Cardiac muscle cell (in vitro differentiated cells and primary cell): ENCODE measurements at regions not wholly inside any gene's neighbourhood (a gene's known extent, or its start where the extent isn't known, plus 50 kb on each side); places are given as distances from the start of the nearest gene placed in this dataset.
A peak's percentile ranks its signal among the peaks of the same experiment; 100 is the strongest.

Source experiments
- DNase-seq, 2 donors: peaks; one replicate each; pipeline versions ENCODE4 v3.0.0 to v3.0.0-alpha.2; 2010 to 2017; ENCODE audit warnings: low read depth in 1 of 2, low spot score in 1 of 2
- H3K27ac ChIP-seq: fragments of 200-600 bp; sonication (generic); 2 replicates; pipeline ENCODE4 v1.5.1; 2016
- H3K27me3 ChIP-seq: fragments of 200-600 bp; sonication (generic); 2 replicates; pipeline ENCODE4 v1.6.0; 2016; ENCODE audit warnings: control low read depth
- H3K36me3 ChIP-seq: fragments of 200-600 bp; sonication (generic); 2 replicates; pipeline ENCODE4 v1.5.1; 2016; ENCODE audit warnings: control low read depth
- H3K4me1 ChIP-seq: fragments of 200-600 bp; sonication (generic); 2 replicates; pipeline ENCODE4 v1.8.1; 2017; ENCODE audit warnings: low read depth, mild to moderate bottlenecking, mixed run types
- H3K4me3 ChIP-seq: fragments of 200-600 bp; sonication (generic); 2 replicates; pipeline ENCODE4 v1.5.1; 2016; ENCODE audit warnings: mild to moderate bottlenecking
- H3K9me3 ChIP-seq: fragments of 200-600 bp; sonication (generic); 2 replicates; pipeline ENCODE4 v1.5.1; 2017; ENCODE audit warnings: low read depth, mild to moderate bottlenecking, control low read depth
- TF ChIP-seq, protein P1 (sequence below): IDR thresholded peaks from 2 replicates; pipeline ENCODE4 v1.5.1; 2012; ENCODE audit warnings: low read depth, mild to moderate bottlenecking, low read length

DNA sequence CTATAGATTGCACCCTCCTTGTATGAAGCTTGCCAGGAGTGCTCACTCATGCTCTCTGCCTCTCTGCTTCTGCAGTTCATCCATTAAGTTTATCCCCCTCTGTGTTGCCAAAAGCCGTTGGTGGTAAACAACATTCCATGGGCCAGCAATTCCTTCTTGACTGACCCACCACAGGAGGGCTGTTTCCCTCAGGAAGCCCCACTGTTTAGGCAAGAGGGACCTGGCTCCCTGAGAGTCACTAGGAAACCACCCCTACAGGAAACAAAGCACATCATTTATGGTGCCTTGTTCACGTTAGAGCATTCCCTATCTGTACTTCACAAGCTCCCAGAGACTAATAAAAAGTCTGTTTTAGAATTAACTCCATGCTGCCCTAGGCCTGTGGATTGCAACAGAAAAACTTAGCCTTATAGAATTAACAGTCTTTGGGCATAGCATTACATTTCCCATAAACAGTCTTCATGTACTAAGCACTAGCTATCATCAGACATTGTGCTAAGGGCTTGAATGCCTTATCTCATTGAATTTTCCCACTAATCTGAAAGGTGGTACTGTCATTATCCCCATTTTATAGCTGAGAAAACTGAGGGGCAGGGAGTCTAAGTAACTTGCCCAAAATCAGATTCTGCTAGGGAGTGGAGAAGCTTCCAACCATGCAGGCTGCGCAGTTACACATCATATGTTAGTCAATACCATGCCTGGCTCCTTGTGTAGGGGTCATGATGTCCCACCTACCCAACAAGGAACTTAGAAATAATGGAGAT lies 149.9 kb downstream of the SHQ1 start:
- TF ChIP-seq, protein P1, sequence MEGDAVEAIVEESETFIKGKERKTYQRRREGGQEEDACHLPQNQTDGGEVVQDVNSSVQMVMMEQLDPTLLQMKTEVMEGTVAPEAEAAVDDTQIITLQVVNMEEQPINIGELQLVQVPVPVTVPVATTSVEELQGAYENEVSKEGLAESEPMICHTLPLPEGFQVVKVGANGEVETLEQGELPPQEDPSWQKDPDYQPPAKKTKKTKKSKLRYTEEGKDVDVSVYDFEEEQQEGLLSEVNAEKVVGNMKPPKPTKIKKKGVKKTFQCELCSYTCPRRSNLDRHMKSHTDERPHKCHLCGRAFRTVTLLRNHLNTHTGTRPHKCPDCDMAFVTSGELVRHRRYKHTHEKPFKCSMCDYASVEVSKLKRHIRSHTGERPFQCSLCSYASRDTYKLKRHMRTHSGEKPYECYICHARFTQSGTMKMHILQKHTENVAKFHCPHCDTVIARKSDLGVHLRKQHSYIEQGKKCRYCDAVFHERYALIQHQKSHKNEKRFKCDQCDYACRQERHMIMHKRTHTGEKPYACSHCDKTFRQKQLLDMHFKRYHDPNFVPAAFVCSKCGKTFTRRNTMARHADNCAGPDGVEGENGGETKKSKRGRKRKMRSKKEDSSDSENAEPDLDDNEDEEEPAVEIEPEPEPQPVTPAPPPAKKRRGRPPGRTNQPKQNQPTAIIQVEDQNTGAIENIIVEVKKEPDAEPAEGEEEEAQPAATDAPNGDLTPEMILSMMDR: no peak
- Histone ChIP-seq H3K4me1 (peaks cover 40% of the 10 kb centered on the region), H3K9me3 (no peaks in the 10 kb centered on the region), H3K36me3 (no peaks in the 10 kb centered on the region), H3K27ac (no peak overlapping the region), H3K27me3 (no peaks in the 10 kb centered on the region), H3K4me3 (no peak overlapping the region)
- no peak for DNase-seq

DNA sequence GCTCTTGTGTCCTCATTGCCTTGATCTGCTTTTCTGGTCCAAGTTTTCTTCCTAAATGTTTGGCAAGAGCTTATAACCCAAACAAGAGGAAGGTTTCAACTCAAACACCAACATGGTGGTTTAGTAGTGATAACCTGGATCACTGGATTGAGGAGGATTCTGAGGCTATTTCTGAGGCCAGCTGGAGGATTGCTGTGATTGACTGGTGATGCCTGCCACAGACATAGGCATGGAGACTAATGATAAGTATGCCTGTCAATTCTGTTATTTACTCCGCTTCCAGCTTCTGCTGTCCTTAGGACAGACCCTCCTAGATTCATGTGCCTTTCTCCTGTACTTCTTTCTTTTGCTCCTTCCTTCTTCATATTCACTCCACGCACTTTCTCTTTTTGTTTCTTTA lies 150.5 kb downstream of the SHQ1 start:
- no peak for DNase-seq
- H3K27ac ChIP-seq: no peak overlapping the region
- H3K27me3 ChIP-seq: no peaks in the 10 kb centered on the region
- no peak overlapping the region for H3K4me3 ChIP-seq
- H3K9me3 ChIP-seq: no peaks in the 10 kb centered on the region
- TF ChIP-seq, protein P1: no peak
- H3K4me1 ChIP-seq: peaks cover 37% of the 10 kb centered on the region
- H3K36me3 ChIP-seq: no peaks in the 10 kb centered on the region

DNA sequence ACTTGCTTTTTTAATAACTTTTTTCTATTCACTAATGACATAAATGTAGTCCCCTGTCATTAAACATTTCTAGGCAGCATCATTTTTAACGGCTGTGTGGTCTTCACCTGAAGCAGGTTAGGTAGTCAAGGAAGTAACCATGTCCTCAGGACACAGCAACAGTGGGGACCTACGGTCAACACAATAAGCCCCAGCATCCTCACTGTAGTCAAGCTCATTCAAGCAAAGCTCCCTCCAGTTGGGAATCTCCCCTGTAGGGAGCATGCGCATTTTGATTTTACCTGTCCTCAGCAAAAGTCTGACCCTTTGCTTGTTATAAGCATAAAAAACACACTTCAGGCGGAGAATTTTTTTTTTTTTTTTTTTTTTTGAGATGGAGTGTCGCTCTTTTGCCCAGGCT lies 151.4 kb downstream of the SHQ1 start:
- DNase-seq: no peak
- TF ChIP-seq, protein P1: no peak
- Histone ChIP-seq H3K4me1 (peaks cover 28% of the 10 kb centered on the region), H3K9me3 (no peaks in the 10 kb centered on the region), H3K27me3 (no peaks in the 10 kb centered on the region), H3K27ac (no peak overlapping the region), H3K4me3 (no peak overlapping the region), H3K36me3 (no peaks in the 10 kb centered on the region)

DNA sequence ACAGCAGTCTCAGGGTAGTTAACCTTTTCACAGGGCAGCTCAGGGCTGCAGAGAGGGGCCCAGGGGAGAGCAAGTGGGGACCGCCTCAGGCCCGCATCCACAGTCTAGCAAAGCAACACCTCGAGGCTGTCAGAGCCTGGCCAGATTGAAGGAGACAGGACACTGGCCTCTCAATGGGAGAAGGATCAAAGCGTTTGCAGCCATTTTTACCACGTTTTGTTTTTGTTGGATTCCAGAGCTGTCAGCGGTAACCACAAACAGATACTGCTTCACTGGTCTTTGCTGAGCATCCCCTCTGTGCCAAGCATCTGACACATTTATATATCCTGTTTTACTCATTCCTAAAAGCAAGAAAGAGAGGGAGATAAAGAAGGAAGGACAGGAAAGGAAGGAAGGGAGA lies 153.8 kb downstream of the SHQ1 start:
- TF ChIP-seq, protein P1: no peak
- Histone ChIP-seq H3K36me3 (no peaks in the 10 kb centered on the region), H3K9me3 (no peaks in the 10 kb centered on the region), H3K4me3 (no peak overlapping the region), H3K4me1 (peaks cover 28% of the 10 kb centered on the region), H3K27ac (no peak overlapping the region), H3K27me3 (no peaks in the 10 kb centered on the region)
- DNase-seq: peak in 1 of 2 donors; percentile 85

DNA sequence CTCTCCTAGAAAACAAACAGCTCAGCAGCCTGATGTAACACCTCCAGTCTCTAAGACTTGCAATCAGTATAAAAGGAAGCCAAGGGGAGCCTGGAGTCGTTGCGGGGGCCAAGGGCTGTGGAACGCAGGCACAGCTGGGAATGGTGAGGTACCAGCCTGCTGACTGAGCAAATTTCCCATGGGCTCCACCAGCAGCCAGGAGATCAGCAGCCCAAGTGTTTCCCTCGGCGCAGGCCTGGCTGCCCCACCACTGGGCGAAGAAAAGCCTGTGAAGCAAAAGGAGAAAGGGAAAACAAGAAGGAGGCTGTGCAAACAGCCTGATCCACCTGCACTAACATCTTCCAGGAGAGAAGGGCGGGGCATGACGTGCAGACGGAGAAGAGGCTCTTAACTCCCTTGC lies 155.3 kb downstream of the SHQ1 start:
- Histone ChIP-seq H3K36me3 (no peaks in the 10 kb centered on the region), H3K9me3 (no peaks in the 10 kb centered on the region), H3K27me3 (no peaks in the 10 kb centered on the region), H3K4me1 (peaks cover 23% of the 10 kb centered on the region), H3K27ac (no peak overlapping the region), H3K4me3 (no peak overlapping the region)
- DNase-seq: no peak
- TF ChIP-seq, protein P1: no peak
